ENCODE measurements at regions not wholly inside any gene's neighbourhood (a gene's known extent, or its start where the extent isn't known, plus 50 kb on each side); places are given as distances from the start of the nearest gene placed in this dataset.

DNA sequence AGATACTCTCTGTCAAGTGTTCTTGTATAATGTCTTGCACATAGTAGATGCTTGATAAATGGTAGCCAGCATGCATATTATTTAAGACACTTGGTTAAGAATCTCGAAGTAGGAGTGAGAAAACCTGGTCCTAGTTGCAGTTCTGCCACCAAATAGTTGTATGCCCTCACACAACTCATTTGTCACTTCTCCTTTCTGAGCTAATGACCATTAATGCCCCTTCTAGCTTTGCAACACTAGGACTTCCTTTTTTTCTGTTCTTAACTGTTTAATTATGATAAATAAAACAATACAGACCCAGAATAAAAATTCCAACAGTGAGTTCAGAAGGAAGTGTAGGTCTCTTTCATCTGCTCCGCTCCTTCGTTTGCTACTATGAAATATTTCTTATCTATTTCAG is 453.6 kb downstream of the TMEM135 start:
- no peaks in the 10 kb centered on the region for H4K20me1 ChIP-seq (replicated peaks; ENCODE audit: insufficient read depth)
- H3F3A ChIP-seq (replicated peaks; ENCODE audit: low read depth): no peaks in the 10 kb centered on the region
- ATAC-seq (no peak), DNase-seq (ENCODE audit: low spot score) (no peak)
- H3K4me3 ChIP-seq: no peak overlapping the region
- no peak overlapping the region for H3K4me2 ChIP-seq
- no peak overlapping the region for H2AFZ ChIP-seq
- H3K36me3 ChIP-seq (ENCODE audit: insufficient read depth): no peaks in the 10 kb centered on the region
- no peaks in the 10 kb centered on the region for H3K79me2 ChIP-seq (replicated peaks; ENCODE audit: insufficient read depth)
- peaks cover 26% of the 10 kb centered on the region for H3K4me1 ChIP-seq (ENCODE audit: insufficient read depth)
- H3K27ac Mint-ChIP-seq: no peak overlapping the region
- peaks cover 9% of the 10 kb centered on the region; the same call in 1 of the 2 replicates for H3K9me2 ChIP-seq (ENCODE audit: insufficient read depth)
- peaks cover 14% of the 10 kb centered on the region for H3K27me3 Mint-ChIP-seq (ENCODE audit: insufficient read depth, low read depth, poor library complexity)
- TF ChIP-seq POLR2AphosphoS5 (IDR thresholded peaks at IDR 0.05; ENCODE audit: low read depth) (no peak), ZNF462 (CRISPR knock-in tag; IDR thresholded peaks at IDR 0.05) (no peak), JUNB (IDR thresholded peaks at IDR 0.05; ENCODE audit: unreplicated experiment) (no peak), CREB1 (CRISPR knock-in tag; IDR thresholded peaks at IDR 0.05; ENCODE audit: low read depth) (no peak), STAT1 (IDR thresholded peaks at IDR 0.05; ENCODE audit: unreplicated experiment) (no peak), EZH2 (IDR thresholded peaks at IDR 0.05; ENCODE audit: low read depth, unreplicated experiment) (no peak), NANOG (IDR thresholded peaks at IDR 0.05; ENCODE audit: borderline replicate concordance) (no peak)
- TF ChIP-seq, protein P1, sequence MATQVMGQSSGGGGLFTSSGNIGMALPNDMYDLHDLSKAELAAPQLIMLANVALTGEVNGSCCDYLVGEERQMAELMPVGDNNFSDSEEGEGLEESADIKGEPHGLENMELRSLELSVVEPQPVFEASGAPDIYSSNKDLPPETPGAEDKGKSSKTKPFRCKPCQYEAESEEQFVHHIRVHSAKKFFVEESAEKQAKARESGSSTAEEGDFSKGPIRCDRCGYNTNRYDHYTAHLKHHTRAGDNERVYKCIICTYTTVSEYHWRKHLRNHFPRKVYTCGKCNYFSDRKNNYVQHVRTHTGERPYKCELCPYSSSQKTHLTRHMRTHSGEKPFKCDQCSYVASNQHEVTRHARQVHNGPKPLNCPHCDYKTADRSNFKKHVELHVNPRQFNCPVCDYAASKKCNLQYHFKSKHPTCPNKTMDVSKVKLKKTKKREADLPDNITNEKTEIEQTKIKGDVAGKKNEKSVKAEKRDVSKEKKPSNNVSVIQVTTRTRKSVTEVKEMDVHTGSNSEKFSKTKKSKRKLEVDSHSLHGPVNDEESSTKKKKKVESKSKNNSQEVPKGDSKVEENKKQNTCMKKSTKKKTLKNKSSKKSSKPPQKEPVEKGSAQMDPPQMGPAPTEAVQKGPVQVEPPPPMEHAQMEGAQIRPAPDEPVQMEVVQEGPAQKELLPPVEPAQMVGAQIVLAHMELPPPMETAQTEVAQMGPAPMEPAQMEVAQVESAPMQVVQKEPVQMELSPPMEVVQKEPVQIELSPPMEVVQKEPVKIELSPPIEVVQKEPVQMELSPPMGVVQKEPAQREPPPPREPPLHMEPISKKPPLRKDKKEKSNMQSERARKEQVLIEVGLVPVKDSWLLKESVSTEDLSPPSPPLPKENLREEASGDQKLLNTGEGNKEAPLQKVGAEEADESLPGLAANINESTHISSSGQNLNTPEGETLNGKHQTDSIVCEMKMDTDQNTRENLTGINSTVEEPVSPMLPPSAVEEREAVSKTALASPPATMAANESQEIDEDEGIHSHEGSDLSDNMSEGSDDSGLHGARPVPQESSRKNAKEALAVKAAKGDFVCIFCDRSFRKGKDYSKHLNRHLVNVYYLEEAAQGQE (IDR thresholded peaks at IDR 0.05; ENCODE audit: unreplicated experiment): no peak
- TF ChIP-seq, protein P2, sequence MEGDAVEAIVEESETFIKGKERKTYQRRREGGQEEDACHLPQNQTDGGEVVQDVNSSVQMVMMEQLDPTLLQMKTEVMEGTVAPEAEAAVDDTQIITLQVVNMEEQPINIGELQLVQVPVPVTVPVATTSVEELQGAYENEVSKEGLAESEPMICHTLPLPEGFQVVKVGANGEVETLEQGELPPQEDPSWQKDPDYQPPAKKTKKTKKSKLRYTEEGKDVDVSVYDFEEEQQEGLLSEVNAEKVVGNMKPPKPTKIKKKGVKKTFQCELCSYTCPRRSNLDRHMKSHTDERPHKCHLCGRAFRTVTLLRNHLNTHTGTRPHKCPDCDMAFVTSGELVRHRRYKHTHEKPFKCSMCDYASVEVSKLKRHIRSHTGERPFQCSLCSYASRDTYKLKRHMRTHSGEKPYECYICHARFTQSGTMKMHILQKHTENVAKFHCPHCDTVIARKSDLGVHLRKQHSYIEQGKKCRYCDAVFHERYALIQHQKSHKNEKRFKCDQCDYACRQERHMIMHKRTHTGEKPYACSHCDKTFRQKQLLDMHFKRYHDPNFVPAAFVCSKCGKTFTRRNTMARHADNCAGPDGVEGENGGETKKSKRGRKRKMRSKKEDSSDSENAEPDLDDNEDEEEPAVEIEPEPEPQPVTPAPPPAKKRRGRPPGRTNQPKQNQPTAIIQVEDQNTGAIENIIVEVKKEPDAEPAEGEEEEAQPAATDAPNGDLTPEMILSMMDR (conservative IDR thresholded peaks at IDR 0.05; ENCODE audit: low read depth in 2 of 2): no peak
- no peak overlapping the region for H3K27ac ChIP-seq (ENCODE audit: low read depth)
- H3K4me3 Mint-ChIP-seq: no peak overlapping the region
- H3K27me3 ChIP-seq (ENCODE audit: insufficient read depth): no peaks in the 10 kb centered on the region; the same call in 1 of the 2 replicates
- H3K4me1 Mint-ChIP-seq: peaks cover 27% of the 10 kb centered on the region
- peaks cover 12% of the 10 kb centered on the region; the same call in 2 of the 3 replicates for H3K9me3 Mint-ChIP-seq
- peaks cover 14% of the 10 kb centered on the region; the same call in 2 of the 3 replicates for H3K36me3 Mint-ChIP-seq (ENCODE audit: low read depth)

All from GM23338 (cell line).